ENCODE measurements at regions not wholly inside any gene's neighbourhood (a gene's known extent, or its start where the extent isn't known, plus 50 kb on each side); places are given as distances from the start of the nearest gene placed in this dataset.

GRCh38 chr6:121912905-121913304 is 477.5 kb downstream of the GJA1 start:
- no peak for TF ChIP-seq CTCF (conservative IDR thresholded peaks at IDR 0.05; ENCODE audit: low read depth, low read length)
- H3K4me3 ChIP-seq (ENCODE audit: low read depth, low read length): no peak overlapping the region
- no peak for DNase-seq (ENCODE audit: low read depth)

DNA sequence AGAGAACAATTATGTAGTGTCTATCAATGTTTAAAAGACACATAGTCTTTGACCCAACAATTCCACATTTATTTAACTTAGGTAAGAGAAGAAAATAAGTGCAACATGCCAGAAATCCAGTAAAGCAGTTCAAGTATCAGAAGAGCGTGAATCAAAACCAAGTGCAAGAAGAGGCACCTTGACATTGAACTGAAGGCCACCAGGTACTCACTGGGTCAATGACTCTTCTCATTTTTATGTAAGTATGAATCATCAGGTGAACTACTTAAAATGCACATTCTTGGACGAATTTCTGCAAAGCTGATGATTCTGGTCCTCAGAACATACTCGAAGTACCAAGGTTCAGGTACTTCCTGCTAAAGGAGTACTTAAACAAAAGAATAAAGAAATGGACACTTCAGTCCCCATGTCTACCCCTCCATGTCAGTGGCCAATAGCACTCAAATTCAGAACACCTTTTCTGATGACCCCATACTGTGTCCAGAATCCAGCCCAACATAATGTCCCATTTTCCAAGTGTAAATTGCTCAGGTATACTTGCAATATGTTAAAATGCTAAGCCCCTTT is 481.9 kb downstream of the GJA1 start:
- no peak for TF ChIP-seq CTCF (conservative IDR thresholded peaks at IDR 0.05; ENCODE audit: low read depth, low read length)
- no peak for DNase-seq (ENCODE audit: low read depth)

GRCh38 chr6:121917834-121918559 is 481.5 kb upstream of the HSF2 start:
- DNase-seq (ENCODE audit: low read depth): no peak

More for the DNA sequence above, 481.9 kb downstream of the GJA1 start:
- no peak overlapping the region for H3K4me3 ChIP-seq (ENCODE audit: low read depth, low read length)

GRCh38 chr6:121920616-121921015 is 478.8 kb upstream of the HSF2 start:
- TF ChIP-seq CTCF (conservative IDR thresholded peaks at IDR 0.05; ENCODE audit: low read depth, low read length): no peak
- no peak for DNase-seq (ENCODE audit: low read depth)
- H3K4me3 ChIP-seq (ENCODE audit: low read depth, low read length): no peak overlapping the region

More at GRCh38 chr6:121917834-121918559, 481.5 kb upstream of the HSF2 start:
- TF ChIP-seq CTCF (conservative IDR thresholded peaks at IDR 0.05; ENCODE audit: low read depth, low read length): no peak
- H3K4me3 ChIP-seq (ENCODE audit: low read depth, low read length): no peak overlapping the region

- no peak overlapping the region for H3K4me3 ChIP-seq (ENCODE audit: low read depth, low read length)
- no peak for TF ChIP-seq CTCF (conservative IDR thresholded peaks at IDR 0.05; ENCODE audit: low read depth, low read length)
- DNase-seq (ENCODE audit: low read depth): peak; percentile 22
Measured at GRCh38 chr6:121925024-121925423, 474.4 kb upstream of the HSF2 start.

GRCh38 chr6:121925534-121926255 is 473.8 kb upstream of the HSF2 start:
- TF ChIP-seq CTCF (conservative IDR thresholded peaks at IDR 0.05; ENCODE audit: low read depth, low read length): no peak
- DNase-seq (ENCODE audit: low read depth): no peak
- H3K4me3 ChIP-seq (ENCODE audit: low read depth, low read length): no peak overlapping the region

Measured in choroid plexus epithelial cell (primary cell).